GM23338 (cell line): ENCODE measurements at regions not wholly inside any gene's neighbourhood (a gene's known extent, or its start where the extent isn't known, plus 50 kb on each side); places are given as distances from the start of the nearest gene placed in this dataset.

Experiments
- ATAC-seq: fragments of 200-7000 bp; cut with Tn5 transposase; 3 replicates; pipeline ENCODE4 v1.9.1; 2020
- DNase-seq: peaks from one replicate; pipeline ENCODE4 v3.0.0-alpha.2; 2015; ENCODE audit warnings: low spot score
- H2AFZ ChIP-seq: fragments of 200-600 bp; sonication (generic); 2 replicates; pipeline ENCODE4 v1.8.0; 2016; ENCODE audit warnings: antibody characterized with exemption, mild to moderate bottlenecking, moderate library complexity
- H3F3A ChIP-seq: fragments of 200-600 bp; sonication (generic); replicated peaks from 2 replicates; pipeline ENCODE4 v1.8.0; 2017; ENCODE audit warnings: antibody characterized with exemption, mixed run types, low read depth
- H3K27ac ChIP-seq: fragments of 200-600 bp; sonication (generic); 2 replicates; pipeline ENCODE4 v1.6.1; 2016; ENCODE audit warnings: low read depth
- H3K27me3 ChIP-seq: fragments of 200-600 bp; sonication (generic); 2 replicates; pipeline ENCODE4 v1.8.0; 2016; ENCODE audit warnings: mild to moderate bottlenecking, mixed run types, moderate library complexity; ENCODE audit not compliant: insufficient read depth
- H3K36me3 ChIP-seq: fragments of 200-600 bp; sonication (generic); 2 replicates; pipeline ENCODE4 v1.8.0; 2016; ENCODE audit warnings: mild to moderate bottlenecking; ENCODE audit not compliant: insufficient read depth
- H3K4me1 ChIP-seq: fragments of 200-600 bp; sonication (generic); 2 replicates; pipeline ENCODE4 v1.8.0; 2016; ENCODE audit warnings: mild to moderate bottlenecking, moderate library complexity; ENCODE audit not compliant: insufficient read depth
- H3K4me2 ChIP-seq: fragments of 200-600 bp; sonication (generic); 2 replicates; pipeline ENCODE4 v1.7.1; 2017; ENCODE audit warnings: mixed run types
- H3K4me3 ChIP-seq: fragments of 200-600 bp; sonication (generic); 2 replicates; pipeline ENCODE4 v1.6.1; 2016; ENCODE audit warnings: mixed run types
- H3K79me2 ChIP-seq: fragments of 200-600 bp; sonication (generic); replicated peaks from 2 replicates; pipeline ENCODE4 v1.8.0; 2017; ENCODE audit warnings: mild to moderate bottlenecking; ENCODE audit not compliant: insufficient read depth
- H3K9me2 ChIP-seq: fragments of 200-600 bp; sonication (generic); 2 replicates; pipeline ENCODE4 v1.8.0; 2017; ENCODE audit not compliant: insufficient read depth
- H4K20me1 ChIP-seq: fragments of 200-600 bp; sonication (generic); replicated peaks from 2 replicates; pipeline ENCODE4 v1.8.0; 2017; ENCODE audit warnings: mild to moderate bottlenecking; ENCODE audit not compliant: insufficient read depth
- H3K27ac Mint-ChIP-seq: 2 replicates; pipeline ENCODE4 v1.8.0; 2020; ENCODE audit warnings: inconsistent platforms, mild to moderate bottlenecking, moderate library complexity, mixed read lengths
- H3K27me3 Mint-ChIP-seq: 3 replicates; pipeline ENCODE4 v1.8.0; 2022; ENCODE audit warnings: low read depth, mild to moderate bottlenecking, moderate library complexity, mixed read lengths, inconsistent platforms; ENCODE audit not compliant: insufficient read depth, poor library complexity
- H3K36me3 Mint-ChIP-seq: 3 replicates; pipeline ENCODE4 v1.8.0; 2021; ENCODE audit warnings: low read depth, mild to moderate bottlenecking, inconsistent platforms, moderate library complexity, mixed read lengths
- H3K4me1 Mint-ChIP-seq: 3 replicates; pipeline ENCODE4 v1.8.0; 2020; ENCODE audit warnings: mild to moderate bottlenecking, inconsistent platforms, mixed read lengths
- H3K4me3 Mint-ChIP-seq: 3 replicates; pipeline ENCODE4 v1.8.0; 2021; ENCODE audit warnings: moderate library complexity, mild to moderate bottlenecking, inconsistent platforms, mixed read lengths
- H3K9me3 Mint-ChIP-seq: 3 replicates; pipeline ENCODE4 v1.8.0; 2020; ENCODE audit warnings: moderate library complexity, mild to moderate bottlenecking, inconsistent platforms, mixed read lengths
- CREB1 ChIP-seq: fragments of 250-450 bp; sonication (Bioruptor Pico); IDR thresholded peaks from 2 replicates; pipeline ENCODE4 v1.5.0; 2020; ENCODE audit warnings: low read depth, mild to moderate bottlenecking, moderate library complexity
- EZH2 ChIP-seq: fragments of 200-600 bp; sonication (generic); IDR thresholded peaks from one replicate; pipeline ENCODE4 v1.8.0; 2017; ENCODE audit warnings: antibody characterized with exemption, mild to moderate bottlenecking, low read depth; ENCODE audit not compliant: unreplicated experiment
- EZH2phosphoT487 ChIP-seq: fragments of 200-600 bp; sonication (generic); IDR thresholded peaks from one replicate; pipeline ENCODE4 v1.8.1; 2018; ENCODE audit warnings: antibody characterized with exemption; ENCODE audit not compliant: unreplicated experiment
- JUNB ChIP-seq: IDR thresholded peaks from one replicate; pipeline ENCODE4 v1.6.1; 2016; ENCODE audit warnings: antibody characterized with exemption; ENCODE audit not compliant: unreplicated experiment
- NANOG ChIP-seq: IDR thresholded peaks from 2 replicates; pipeline ENCODE4 v1.6.1; 2016; ENCODE audit warnings: antibody characterized with exemption, borderline replicate concordance
- POLR2AphosphoS5 ChIP-seq: IDR thresholded peaks from 2 replicates; pipeline ENCODE4 v1.6.1; 2016; ENCODE audit warnings: antibody characterized with exemption, low read depth
- STAT1 ChIP-seq: IDR thresholded peaks from one replicate; pipeline ENCODE4 v1.6.1; 2016; ENCODE audit warnings: antibody characterized with exemption; ENCODE audit not compliant: unreplicated experiment
- ZNF114 ChIP-seq: fragments of 250-450 bp; sonication (Bioruptor Pico); IDR thresholded peaks from 2 replicates; pipeline ENCODE4 v1.5.0; 2020; ENCODE audit warnings: mild to moderate bottlenecking, moderate library complexity
- ZNF331 ChIP-seq: fragments of 250-450 bp; sonication (Bioruptor Pico); IDR thresholded peaks from 2 replicates; pipeline ENCODE4 v1.5.0; 2020; ENCODE audit warnings: low read depth, mild to moderate bottlenecking, moderate library complexity
- TF ChIP-seq, protein P1 (sequence below), 2 experiments: fragments of 200-600 bp in 1 of 2; sonication (generic) in 1 of 2; conservative IDR thresholded peaks; 2 replicates each; pipeline versions ENCODE4 v1.5.1 to v1.6.1; 2016 to 2017; ENCODE audit warnings: antibody characterized with exemption in 2 of 2, low read depth in 2 of 2, mild to moderate bottlenecking in 2 of 2, moderate library complexity in 1 of 2
- TF ChIP-seq, protein P2 (sequence below): fragments of 250-450 bp; sonication (Bioruptor Pico); IDR thresholded peaks from 2 replicates; pipeline ENCODE4 v1.5.0; 2020; ENCODE audit warnings: mild to moderate bottlenecking, moderate library complexity
- TF ChIP-seq, protein P3 (sequence below): IDR thresholded peaks from one replicate; pipeline ENCODE4 v1.6.1; 2018; ENCODE audit warnings: antibody characterized with exemption; ENCODE audit not compliant: unreplicated experiment

DNA sequence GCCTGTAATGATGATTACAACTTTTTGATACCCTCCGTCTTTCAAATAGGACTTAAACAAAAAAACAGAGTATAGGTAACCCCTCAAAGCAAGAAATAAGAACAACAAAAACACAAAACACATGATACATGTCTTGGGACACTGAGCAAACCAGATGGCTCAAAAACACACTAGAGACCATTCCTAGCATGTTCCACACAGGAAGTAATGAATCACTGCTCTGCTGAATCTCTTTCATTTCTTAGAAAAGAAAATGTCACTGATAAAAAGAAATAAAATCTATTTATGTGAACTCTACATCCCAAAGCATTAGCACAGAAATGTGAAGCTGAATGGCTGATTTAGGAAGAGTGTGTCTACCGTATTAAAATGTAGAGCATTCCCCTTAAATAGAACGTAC, 134.5 kb upstream of the IL15 start (continued):
- TF ChIP-seq, protein P1, sequence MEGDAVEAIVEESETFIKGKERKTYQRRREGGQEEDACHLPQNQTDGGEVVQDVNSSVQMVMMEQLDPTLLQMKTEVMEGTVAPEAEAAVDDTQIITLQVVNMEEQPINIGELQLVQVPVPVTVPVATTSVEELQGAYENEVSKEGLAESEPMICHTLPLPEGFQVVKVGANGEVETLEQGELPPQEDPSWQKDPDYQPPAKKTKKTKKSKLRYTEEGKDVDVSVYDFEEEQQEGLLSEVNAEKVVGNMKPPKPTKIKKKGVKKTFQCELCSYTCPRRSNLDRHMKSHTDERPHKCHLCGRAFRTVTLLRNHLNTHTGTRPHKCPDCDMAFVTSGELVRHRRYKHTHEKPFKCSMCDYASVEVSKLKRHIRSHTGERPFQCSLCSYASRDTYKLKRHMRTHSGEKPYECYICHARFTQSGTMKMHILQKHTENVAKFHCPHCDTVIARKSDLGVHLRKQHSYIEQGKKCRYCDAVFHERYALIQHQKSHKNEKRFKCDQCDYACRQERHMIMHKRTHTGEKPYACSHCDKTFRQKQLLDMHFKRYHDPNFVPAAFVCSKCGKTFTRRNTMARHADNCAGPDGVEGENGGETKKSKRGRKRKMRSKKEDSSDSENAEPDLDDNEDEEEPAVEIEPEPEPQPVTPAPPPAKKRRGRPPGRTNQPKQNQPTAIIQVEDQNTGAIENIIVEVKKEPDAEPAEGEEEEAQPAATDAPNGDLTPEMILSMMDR (conservative IDR thresholded peaks at IDR 0.05; ENCODE audit: low read depth in 2 of 2), result no peak

DNA sequence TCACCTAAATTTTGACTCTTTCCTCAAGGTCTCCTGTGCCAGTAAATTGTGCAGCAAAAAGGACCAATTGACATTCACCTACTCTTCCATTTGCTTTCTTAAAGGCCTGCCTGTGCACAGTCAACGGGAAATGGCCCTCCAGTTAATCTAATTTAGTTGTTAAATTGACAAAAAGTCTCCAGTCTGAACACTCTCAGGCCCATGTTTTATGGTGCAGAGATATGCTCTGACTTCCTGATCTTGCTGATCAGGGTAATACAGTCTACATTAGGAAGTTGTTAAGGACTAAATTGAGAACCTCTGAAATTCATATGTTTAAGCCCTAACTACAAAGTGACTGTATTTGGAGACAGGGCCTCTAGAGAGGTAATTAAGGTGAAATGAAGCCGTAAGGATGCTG, 133.6 kb upstream of the IL15 start:
- Histone ChIP-seq H3K27ac (no peak overlapping the region), H3K4me3 (no peak overlapping the region), H3K4me2 (no peak overlapping the region), H3K27me3 (no peaks in the 10 kb centered on the region), H3K36me3 (no peaks in the 10 kb centered on the region), H4K20me1 (no peaks in the 10 kb centered on the region), H3F3A (no peaks in the 10 kb centered on the region), H3K4me1 (no peaks in the 10 kb centered on the region), H3K9me2 (peaks cover 2% of the 10 kb centered on the region; the same call in 1 of the 2 replicates), H2AFZ (0 out of 2 replicates have a peak overlapping the region, but pooled peaks have one; percentile 38), H3K79me2 (no peaks in the 10 kb centered on the region)
- DNase-seq, result no peak
- peaks cover 6% of the 10 kb centered on the region; the same call in 2 of the 3 replicates for H3K9me3 Mint-ChIP-seq
- H3K27ac Mint-ChIP-seq, result no peak overlapping the region
- no peaks in the 10 kb centered on the region for H3K4me1 Mint-ChIP-seq
- ATAC-seq, result no peak
- H3K27me3 Mint-ChIP-seq, result no peaks in the 10 kb centered on the region
- no peak overlapping the region for H3K4me3 Mint-ChIP-seq
- no peaks in the 10 kb centered on the region; the same call in 2 of the 3 replicates for H3K36me3 Mint-ChIP-seq
- TF ChIP-seq POLR2AphosphoS5 (no peak), CREB1 (CRISPR knock-in tag) (no peak), NANOG (no peak), JUNB (no peak), ZNF331 (no peak), EZH2phosphoT487 (no peak), ZNF114 (CRISPR knock-in tag) (no peak), EZH2 (no peak), STAT1 (no peak)
- TF ChIP-seq, protein P1 (conservative IDR thresholded peaks at IDR 0.05; ENCODE audit: low read depth in 2 of 2), result no peak
- TF ChIP-seq, protein P2, sequence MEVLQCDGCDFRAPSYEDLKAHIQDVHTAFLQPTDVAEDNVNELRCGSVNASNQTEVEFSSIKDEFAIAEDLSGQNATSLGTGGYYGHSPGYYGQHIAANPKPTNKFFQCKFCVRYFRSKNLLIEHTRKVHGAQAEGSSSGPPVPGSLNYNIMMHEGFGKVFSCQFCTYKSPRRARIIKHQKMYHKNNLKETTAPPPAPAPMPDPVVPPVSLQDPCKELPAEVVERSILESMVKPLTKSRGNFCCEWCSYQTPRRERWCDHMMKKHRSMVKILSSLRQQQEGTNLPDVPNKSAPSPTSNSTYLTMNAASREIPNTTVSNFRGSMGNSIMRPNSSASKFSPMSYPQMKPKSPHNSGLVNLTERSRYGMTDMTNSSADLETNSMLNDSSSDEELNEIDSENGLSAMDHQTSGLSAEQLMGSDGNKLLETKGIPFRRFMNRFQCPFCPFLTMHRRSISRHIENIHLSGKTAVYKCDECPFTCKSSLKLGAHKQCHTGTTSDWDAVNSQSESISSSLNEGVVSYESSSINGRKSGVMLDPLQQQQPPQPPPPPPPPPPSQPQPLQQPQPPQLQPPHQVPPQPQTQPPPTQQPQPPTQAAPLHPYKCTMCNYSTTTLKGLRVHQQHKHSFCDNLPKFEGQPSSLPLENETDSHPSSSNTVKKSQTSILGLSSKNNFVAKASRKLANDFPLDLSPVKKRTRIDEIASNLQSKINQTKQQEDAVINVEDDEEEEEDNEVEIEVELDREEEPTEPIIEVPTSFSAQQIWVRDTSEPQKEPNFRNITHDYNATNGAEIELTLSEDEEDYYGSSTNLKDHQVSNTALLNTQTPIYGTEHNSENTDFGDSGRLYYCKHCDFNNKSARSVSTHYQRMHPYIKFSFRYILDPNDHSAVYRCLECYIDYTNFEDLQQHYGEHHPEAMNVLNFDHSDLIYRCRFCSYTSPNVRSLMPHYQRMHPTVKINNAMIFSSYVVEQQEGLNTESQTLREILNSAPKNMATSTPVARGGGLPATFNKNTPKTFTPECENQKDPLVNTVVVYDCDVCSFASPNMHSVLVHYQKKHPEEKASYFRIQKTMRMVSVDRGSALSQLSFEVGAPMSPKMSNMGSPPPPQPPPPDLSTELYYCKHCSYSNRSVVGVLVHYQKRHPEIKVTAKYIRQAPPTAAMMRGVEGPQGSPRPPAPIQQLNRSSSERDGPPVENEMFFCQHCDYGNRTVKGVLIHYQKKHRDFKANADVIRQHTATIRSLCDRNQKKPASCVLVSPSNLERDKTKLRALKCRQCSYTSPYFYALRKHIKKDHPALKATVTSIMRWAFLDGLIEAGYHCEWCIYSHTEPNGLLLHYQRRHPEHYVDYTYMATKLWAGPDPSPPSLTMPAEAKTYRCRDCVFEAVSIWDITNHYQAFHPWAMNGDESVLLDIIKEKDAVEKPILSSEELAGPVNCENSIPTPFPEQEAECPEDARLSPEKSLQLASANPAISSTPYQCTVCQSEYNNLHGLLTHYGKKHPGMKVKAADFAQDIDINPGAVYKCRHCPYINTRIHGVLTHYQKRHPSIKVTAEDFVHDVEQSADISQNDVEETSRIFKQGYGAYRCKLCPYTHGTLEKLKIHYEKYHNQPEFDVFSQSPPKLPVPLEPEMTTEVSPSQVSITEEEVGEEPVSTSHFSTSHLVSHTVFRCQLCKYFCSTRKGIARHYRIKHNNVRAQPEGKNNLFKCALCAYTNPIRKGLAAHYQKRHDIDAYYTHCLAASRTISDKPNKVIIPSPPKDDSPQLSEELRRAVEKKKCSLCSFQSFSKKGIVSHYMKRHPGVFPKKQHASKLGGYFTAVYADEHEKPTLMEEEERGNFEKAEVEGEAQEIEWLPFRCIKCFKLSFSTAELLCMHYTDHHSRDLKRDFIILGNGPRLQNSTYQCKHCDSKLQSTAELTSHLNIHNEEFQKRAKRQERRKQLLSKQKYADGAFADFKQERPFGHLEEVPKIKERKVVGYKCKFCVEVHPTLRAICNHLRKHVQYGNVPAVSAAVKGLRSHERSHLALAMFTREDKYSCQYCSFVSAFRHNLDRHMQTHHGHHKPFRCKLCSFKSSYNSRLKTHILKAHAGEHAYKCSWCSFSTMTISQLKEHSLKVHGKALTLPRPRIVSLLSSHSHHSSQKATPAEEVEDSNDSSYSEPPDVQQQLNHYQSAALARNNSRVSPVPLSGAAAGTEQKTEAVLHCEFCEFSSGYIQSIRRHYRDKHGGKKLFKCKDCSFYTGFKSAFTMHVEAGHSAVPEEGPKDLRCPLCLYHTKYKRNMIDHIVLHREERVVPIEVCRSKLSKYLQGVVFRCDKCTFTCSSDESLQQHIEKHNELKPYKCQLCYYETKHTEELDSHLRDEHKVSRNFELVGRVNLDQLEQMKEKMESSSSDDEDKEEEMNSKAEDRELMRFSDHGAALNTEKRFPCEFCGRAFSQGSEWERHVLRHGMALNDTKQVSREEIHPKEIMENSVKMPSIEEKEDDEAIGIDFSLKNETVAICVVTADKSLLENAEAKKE, result no peak
- TF ChIP-seq, protein P3, sequence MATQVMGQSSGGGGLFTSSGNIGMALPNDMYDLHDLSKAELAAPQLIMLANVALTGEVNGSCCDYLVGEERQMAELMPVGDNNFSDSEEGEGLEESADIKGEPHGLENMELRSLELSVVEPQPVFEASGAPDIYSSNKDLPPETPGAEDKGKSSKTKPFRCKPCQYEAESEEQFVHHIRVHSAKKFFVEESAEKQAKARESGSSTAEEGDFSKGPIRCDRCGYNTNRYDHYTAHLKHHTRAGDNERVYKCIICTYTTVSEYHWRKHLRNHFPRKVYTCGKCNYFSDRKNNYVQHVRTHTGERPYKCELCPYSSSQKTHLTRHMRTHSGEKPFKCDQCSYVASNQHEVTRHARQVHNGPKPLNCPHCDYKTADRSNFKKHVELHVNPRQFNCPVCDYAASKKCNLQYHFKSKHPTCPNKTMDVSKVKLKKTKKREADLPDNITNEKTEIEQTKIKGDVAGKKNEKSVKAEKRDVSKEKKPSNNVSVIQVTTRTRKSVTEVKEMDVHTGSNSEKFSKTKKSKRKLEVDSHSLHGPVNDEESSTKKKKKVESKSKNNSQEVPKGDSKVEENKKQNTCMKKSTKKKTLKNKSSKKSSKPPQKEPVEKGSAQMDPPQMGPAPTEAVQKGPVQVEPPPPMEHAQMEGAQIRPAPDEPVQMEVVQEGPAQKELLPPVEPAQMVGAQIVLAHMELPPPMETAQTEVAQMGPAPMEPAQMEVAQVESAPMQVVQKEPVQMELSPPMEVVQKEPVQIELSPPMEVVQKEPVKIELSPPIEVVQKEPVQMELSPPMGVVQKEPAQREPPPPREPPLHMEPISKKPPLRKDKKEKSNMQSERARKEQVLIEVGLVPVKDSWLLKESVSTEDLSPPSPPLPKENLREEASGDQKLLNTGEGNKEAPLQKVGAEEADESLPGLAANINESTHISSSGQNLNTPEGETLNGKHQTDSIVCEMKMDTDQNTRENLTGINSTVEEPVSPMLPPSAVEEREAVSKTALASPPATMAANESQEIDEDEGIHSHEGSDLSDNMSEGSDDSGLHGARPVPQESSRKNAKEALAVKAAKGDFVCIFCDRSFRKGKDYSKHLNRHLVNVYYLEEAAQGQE, result no peak
